HG03175 (cell line): ENCODE measurements at regions not wholly inside any gene's neighbourhood (a gene's known extent, or its start where the extent isn't known, plus 50 kb on each side); places are given as distances from the start of the nearest gene placed in this dataset.

Source experiments
- ATAC-seq: cut with Tn5 transposase; IDR thresholded peaks from one replicate; pipeline ENCODE4 v1.9.1; 2021; ENCODE audit warnings: mild to moderate bottlenecking, moderate library complexity; ENCODE audit not compliant: unreplicated experiment

GRCh38 chr20:48194583-48194982 lies 409.3 kb upstream of the SULF2 start:
- ATAC-seq: no peak

GRCh38 chr20:48193627-48194425 lies 408.5 kb upstream of the SULF2 start:
- ATAC-seq: no peak

GRCh38 chr20:48192109-48192508 lies 406.8 kb upstream of the SULF2 start:
- no peak for ATAC-seq

- ATAC-seq: no peak
Measured at GRCh38 chr20:48191200-48191599, 405.9 kb upstream of the SULF2 start.

- no peak for ATAC-seq
Measured at GRCh38 chr20:48190757-48191156, 405.5 kb upstream of the SULF2 start.

GRCh38 chr20:48189181-48189580 lies 403.9 kb upstream of the SULF2 start:
- no peak for ATAC-seq

GRCh38 chr20:48187851-48188250 lies 402.6 kb upstream of the SULF2 start:
- no peak for ATAC-seq

- ATAC-seq: no peak
Measured at GRCh38 chr20:48186915-48187314, 401.6 kb upstream of the SULF2 start.

GRCh38 chr20:48186447-48186846 lies 401.2 kb upstream of the SULF2 start:
- ATAC-seq: no peak

GRCh38 chr20:48184229-48184628 lies 398.9 kb upstream of the SULF2 start:
- no peak for ATAC-seq

GRCh38 chr20:48181261-48181935 lies 396.1 kb upstream of the SULF2 start:
- no peak for ATAC-seq

- no peak for ATAC-seq
Measured at GRCh38 chr20:48180618-48181017, 395.3 kb upstream of the SULF2 start.

GRCh38 chr20:48180024-48180423 lies 394.7 kb upstream of the SULF2 start:
- no peak for ATAC-seq

GRCh38 chr20:48178633-48179032 lies 393.4 kb upstream of the SULF2 start:
- no peak for ATAC-seq

- no peak for ATAC-seq
Measured at GRCh38 chr20:48177058-48177457, 391.8 kb upstream of the SULF2 start.

- no peak for ATAC-seq
Measured at GRCh38 chr20:48176139-48176538, 390.9 kb upstream of the SULF2 start.

GRCh38 chr20:48175261-48175660 lies 390.0 kb upstream of the SULF2 start:
- no peak for ATAC-seq

GRCh38 chr20:48172357-48172702 lies 387.0 kb upstream of the SULF2 start:
- ATAC-seq: no peak

- ATAC-seq: no peak
Measured at GRCh38 chr20:48171626-48172356, 386.5 kb upstream of the SULF2 start.

GRCh38 chr20:48171071-48171470 lies 385.8 kb upstream of the SULF2 start:
- no peak for ATAC-seq

- ATAC-seq: no peak
Measured at GRCh38 chr20:48170625-48171024, 385.3 kb upstream of the SULF2 start.

GRCh38 chr20:48169650-48170225 lies 384.5 kb upstream of the SULF2 start:
- no peak for ATAC-seq
